Right forelimb (tissue), 1 donor: ENCODE measurements at regions not wholly inside any gene's neighbourhood (a gene's known extent, or its start where the extent isn't known, plus 50 kb on each side); places are given as distances from the start of the nearest gene placed in this dataset.
"Not testable (repeated sequence)": the region's sequence is repeated elsewhere in the genome, so short reads cannot be mapped to it uniquely, and the experiment has no call there.

ENCODE experiments used
- DNase-seq: peaks from one replicate; pipeline ENCODE4 v3.0.0-alpha.2; 2018

GRCh38 chr16:77488652-77489051, 53.8 kb upstream of the ADAMTS18 start:
- no peak for DNase-seq

- no peak for DNase-seq
These were observed 56.3 kb upstream of the ADAMTS18 start for GRCh38 chr16:77491091-77491490.

- no peak for DNase-seq
These were observed 62.1 kb upstream of the ADAMTS18 start for GRCh38 chr16:77496934-77497333.

- DNase-seq, result peak; percentile 45
These were observed 64.8 kb upstream of the ADAMTS18 start for GRCh38 chr16:77499373-77500285.

- DNase-seq, result no peak
These were observed 65.4 kb upstream of the ADAMTS18 start for GRCh38 chr16:77500286-77500598.

- DNase-seq, result no peak
These were observed 66.3 kb upstream of the ADAMTS18 start for GRCh38 chr16:77500934-77501664.

DNA sequence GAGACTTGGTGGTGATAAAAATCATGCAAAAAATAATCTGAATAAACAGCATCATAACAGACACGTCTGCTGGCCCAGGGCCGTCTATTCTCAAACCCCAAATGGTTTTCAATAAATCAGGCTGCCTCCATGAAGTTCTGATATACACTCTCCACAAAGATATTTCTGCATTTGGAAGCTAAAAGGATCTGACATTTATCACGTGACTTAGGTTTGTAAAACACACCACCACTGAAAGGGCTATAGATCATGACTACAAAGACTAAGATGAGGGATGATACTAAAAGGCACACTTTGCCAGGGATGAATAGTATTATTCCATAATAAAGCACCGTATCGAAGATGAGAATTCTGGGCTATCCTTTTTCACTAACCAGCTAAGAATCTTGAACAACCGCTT, 67.6 kb upstream of the ADAMTS18 start:
- no peak for DNase-seq

- DNase-seq, result not testable (repeated sequence)
These were observed 71.7 kb upstream of the ADAMTS18 start for GRCh38 chr16:77506492-77506891.

- DNase-seq, result no peak
These were observed 74.2 kb upstream of the ADAMTS18 start for GRCh38 chr16:77509051-77509450.

- no peak for DNase-seq
These were observed 75.0 kb upstream of the ADAMTS18 start for GRCh38 chr16:77509796-77510195.

DNA sequence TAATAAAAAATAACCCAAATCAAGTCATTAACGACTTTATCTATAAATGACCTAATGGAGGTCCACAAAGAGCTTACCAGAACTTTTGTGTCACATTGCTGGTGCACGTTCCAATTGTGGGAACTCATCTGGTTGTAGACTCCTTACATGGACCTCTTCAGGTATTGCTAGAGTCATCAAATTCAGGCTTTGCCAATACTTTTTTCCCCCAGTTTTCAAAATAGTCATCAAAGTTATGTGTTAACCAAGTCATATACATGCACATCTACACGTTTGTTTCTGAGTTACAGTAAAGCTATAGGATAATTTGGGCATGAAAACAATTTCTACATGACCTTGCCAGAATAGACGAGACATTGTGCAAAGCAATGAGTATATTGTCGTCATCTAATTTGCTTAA, 76.2 kb upstream of the ADAMTS18 start:
- no peak for DNase-seq

- no peak for DNase-seq
These were observed 79.8 kb upstream of the ADAMTS18 start for GRCh38 chr16:77514500-77515220.

- DNase-seq, result not testable (repeated sequence)
These were observed 90.4 kb upstream of the ADAMTS18 start for GRCh38 chr16:77525226-77525625.

GRCh38 chr16:77531752-77532151, 96.9 kb upstream of the ADAMTS18 start:
- DNase-seq, result no peak

GRCh38 chr16:77536809-77537208, 102.0 kb upstream of the ADAMTS18 start:
- peak; percentile 46 for DNase-seq

- no peak for DNase-seq
These were observed 104.7 kb upstream of the ADAMTS18 start for GRCh38 chr16:77539421-77540034.

DNA sequence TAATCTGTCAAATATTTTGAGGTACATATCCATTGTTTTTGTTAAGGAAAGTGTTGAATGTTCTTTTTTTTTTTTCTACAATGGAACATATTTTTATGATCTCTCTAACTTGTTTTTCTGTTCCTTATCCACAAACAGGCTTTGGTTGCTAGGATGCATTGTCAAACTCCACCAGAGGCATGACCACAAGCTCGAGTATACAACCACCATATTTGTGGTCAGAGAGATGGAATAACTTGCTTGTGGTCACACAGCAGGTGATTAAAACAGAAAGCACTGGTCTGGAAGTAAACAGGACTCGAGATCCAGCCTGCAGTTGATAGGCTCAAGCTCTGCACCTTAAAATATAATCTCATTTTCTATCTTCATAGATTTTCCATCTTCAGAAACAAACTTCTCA, 105.8 kb upstream of the ADAMTS18 start:
- DNase-seq, result no peak

DNA sequence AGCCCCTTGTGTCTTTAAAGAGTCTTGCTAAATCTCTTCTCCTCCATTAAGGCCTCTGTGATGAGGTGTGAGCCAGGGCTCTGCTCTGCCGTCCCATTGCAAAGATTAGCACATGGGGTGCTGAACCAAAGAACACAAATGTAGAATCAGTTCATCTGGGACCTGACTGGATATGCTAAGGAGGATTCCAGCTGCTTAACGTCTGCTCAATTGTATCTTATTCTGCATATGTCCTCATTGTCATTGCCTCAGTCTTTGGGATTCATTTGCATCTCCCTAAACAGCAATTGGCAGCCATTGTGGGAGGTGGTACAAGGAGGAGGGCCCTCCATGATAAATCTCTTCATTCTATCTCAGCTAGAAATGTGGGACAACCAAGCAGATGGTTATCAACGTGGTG, 106.3 kb upstream of the ADAMTS18 start:
- no peak for DNase-seq

GRCh38 chr16:77548151-77548550, 113.3 kb upstream of the ADAMTS18 start:
- no peak for DNase-seq

DNA sequence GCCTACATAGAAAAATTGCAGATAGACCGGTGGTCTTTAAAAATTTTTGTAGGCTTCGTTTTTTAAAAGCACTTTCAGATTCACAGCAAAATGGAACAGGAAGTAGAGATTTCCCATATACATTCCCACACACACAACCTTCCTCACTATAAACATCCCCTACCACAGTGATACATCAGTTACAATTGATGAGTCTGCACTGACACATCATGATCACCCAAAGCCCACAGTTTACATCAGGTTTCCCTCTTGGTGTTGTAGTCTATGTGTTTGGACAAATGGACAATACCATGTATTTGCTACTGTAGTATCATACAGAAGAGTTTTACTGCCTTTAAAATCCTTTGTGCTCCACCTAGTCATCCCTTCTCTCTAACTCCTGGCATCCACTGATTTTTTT, 113.9 kb upstream of the ADAMTS18 start:
- no peak for DNase-seq

DNA sequence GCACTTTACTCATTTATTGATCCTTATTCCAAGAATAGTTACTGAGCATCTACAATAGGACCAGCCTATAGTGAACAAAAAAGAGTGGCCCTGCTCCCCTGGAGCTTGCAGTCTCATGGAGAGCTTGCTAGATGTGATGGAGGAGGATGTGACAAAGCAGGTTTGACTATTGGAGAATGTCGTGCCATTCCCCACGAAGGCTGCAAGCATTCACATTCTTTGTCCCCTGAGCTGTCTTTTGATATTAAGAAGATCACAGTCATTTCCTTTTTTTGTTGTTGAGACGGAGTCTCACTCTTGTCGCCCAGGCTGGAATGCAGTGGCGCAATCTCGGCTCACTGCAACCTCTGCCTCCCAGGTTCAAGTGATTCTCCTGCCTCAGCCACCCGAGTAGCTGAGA, 115.0 kb upstream of the ADAMTS18 start:
- DNase-seq, result no peak

- DNase-seq, result no peak
These were observed 116.5 kb upstream of the ADAMTS18 start for GRCh38 chr16:77551357-77551756.

DNA sequence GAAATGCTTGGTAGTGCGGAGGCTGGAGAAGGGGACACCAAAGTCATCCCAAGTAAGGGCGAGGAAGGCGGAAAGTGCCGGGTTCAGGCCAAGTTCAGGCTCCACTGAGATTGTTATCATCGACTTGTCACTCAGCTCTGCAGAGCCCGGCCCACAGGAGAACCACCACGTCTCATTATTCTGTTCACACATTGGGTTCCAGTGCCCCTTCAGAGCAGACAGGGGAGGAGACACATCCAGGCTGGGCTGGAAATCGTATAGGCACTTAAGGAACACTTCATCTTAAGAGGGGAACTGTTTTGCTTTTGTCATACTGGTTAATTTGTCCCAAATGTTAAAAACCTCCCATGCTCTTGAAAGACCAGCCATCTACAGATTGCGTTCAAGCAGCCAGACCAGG, 118.3 kb upstream of the ADAMTS18 start:
- DNase-seq, result no peak
